ENCODE measurements at regions not wholly inside any gene's neighbourhood (a gene's known extent, or its start where the extent isn't known, plus 50 kb on each side); places are given as distances from the start of the nearest gene placed in this dataset.

DNA sequence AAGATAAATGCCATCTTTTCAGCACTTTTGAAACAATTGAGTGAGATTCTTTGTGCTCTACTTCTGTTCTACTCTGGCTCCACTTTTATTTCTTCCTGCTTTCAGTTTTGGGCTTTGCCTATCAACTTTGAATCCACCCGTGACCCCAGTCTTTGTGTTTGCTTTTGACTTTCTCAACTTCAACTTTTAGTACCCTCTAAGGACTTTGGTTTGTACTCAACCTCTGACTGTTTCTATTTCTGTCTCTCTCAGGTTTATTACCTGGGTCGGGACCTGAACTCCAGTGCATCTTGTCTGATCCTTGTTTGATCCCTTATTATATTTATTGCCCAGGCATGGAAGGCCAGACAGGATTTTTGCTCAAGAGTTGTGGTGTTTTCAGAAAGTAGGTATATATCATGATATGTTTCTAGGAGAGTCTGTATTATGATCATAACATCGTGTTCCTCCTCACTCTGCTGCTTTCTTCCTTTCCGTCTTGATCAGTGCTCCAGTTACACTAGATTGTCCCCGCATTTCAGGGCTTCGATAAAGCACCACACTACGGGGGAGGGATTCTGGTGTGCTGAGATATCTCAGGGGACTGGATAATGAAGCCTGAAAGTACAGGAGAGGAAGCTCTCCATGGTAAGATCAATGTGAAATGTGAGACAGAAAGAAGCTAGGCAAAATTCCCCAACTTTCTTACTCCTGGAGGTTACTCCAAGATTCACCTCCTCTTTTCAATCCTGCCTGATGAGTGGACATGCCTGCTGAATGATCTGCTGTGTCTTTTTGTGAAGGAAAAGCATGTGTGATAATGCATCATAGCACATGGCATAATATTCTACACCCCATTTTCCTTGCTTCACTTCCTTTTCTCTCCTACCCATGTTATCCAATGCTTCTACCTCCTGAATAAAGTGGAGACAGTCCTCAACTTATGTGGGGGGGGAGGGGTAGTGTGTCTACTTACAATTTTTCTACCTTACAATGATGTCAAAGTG, 155.5 kb upstream of the GRIN3A start:
- H3K9me3 ChIP-seq (ENCODE audit: control insufficient read depth, low read length) = no peaks in the 10 kb centered on the region
- no peaks in the 10 kb centered on the region for H3K36me3 ChIP-seq (ENCODE audit: control insufficient read depth in 1 of 2, insufficient read depth in 2 of 2, low read length in 1 of 2)
- H3K27ac ChIP-seq (ENCODE audit: low read depth in 1 of 2, low read length in 2 of 2) = no peak overlapping the region
- no peaks in the 10 kb centered on the region for H3K4me1 ChIP-seq (ENCODE audit: control insufficient read depth in 1 of 2, insufficient read depth in 2 of 2, low read length in 2 of 2)
- DNase-seq (no peak), ATAC-seq (ENCODE audit: low FRiP score) (no peak)
- no peaks in the 10 kb centered on the region for H3K27me3 ChIP-seq (ENCODE audit: control insufficient read depth in 1 of 2, insufficient read depth in 2 of 2, low read length in 1 of 2)
- H3K4me3 ChIP-seq (ENCODE audit: low read length in 2 of 2) = no peak overlapping the region
- intact Hi-C loops (cut with DNase I) = no loop called here
- WGBS, 2 donors = 66 to 69% methylated on average over 7 of the region's 7 CpGs

GRCh38 chr9:101881508-101881907, 143.1 kb upstream of the GRIN3A start:
- H3K27ac ChIP-seq (ENCODE audit: low read depth in 1 of 2, low read length in 2 of 2) = no peak overlapping the region
- intact Hi-C loops (cut with DNase I) = no loop called here
- H3K9me3 ChIP-seq (ENCODE audit: control insufficient read depth, low read length) = peaks cover 2% of the 10 kb centered on the region
- no peak overlapping the region for H3K4me3 ChIP-seq (ENCODE audit: low read length in 2 of 2)
- H3K27me3 ChIP-seq (ENCODE audit: control insufficient read depth in 1 of 2, insufficient read depth in 2 of 2, low read length in 1 of 2) = peaks cover 0 to 2% of the 10 kb centered on the region in 2 donors
- H3K4me1 ChIP-seq (ENCODE audit: control insufficient read depth in 1 of 2, insufficient read depth in 2 of 2, low read length in 2 of 2) = no peaks in the 10 kb centered on the region
- DNase-seq = no peak
- H3K36me3 ChIP-seq (ENCODE audit: control insufficient read depth in 1 of 2, insufficient read depth in 2 of 2, low read length in 1 of 2) = no peaks in the 10 kb centered on the region
- ATAC-seq (ENCODE audit: low FRiP score) = no peak
- 12 to 36% methylated on average over 2 of the region's 2 CpGs for WGBS, 2 donors

- no peak for DNase-seq
- intact Hi-C loops (cut with DNase I) = no loop called here
- no peaks in the 10 kb centered on the region for H3K36me3 ChIP-seq (ENCODE audit: control insufficient read depth in 1 of 2, insufficient read depth in 2 of 2, low read length in 1 of 2)
- H3K27me3 ChIP-seq (ENCODE audit: control insufficient read depth in 1 of 2, insufficient read depth in 2 of 2, low read length in 1 of 2) = peaks cover 0 to 2% of the 10 kb centered on the region in 2 donors
- peaks cover 2% of the 10 kb centered on the region for H3K9me3 ChIP-seq (ENCODE audit: control insufficient read depth, low read length)
- no peaks in the 10 kb centered on the region for H3K4me1 ChIP-seq (ENCODE audit: control insufficient read depth in 1 of 2, insufficient read depth in 2 of 2, low read length in 2 of 2)
- H3K4me3 ChIP-seq (ENCODE audit: low read length in 2 of 2) = no peak overlapping the region
- ATAC-seq (ENCODE audit: low FRiP score) = no peak
- no peak overlapping the region for H3K27ac ChIP-seq (ENCODE audit: low read depth in 1 of 2, low read length in 2 of 2)
These were observed 142.4 kb upstream of the GRIN3A start for GRCh38 chr9:101880846-101881245.

DNA sequence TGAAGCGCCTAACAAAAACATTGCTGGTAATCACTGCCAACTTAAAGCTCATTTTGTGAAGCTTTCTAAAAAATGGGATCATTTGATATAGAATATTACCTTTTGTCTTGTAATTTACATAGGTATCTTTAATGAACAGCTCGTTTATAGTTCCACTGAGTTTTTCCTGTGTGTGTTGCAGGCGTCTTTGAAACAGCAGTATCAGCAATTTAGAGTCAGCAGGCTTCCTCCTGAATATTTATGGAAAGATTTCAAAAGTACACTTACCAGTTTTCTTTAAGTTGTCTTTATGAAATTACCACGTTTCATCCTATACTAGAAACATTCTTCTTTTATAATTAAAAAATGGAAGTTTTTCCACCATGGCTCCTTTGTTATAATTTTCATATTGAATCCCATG, 140.3 kb upstream of the GRIN3A start:
- no peak overlapping the region for H3K4me3 ChIP-seq (ENCODE audit: low read length in 2 of 2)
- H3K27ac ChIP-seq (ENCODE audit: low read depth in 1 of 2, low read length in 2 of 2) = no peak overlapping the region
- H3K4me1 ChIP-seq (ENCODE audit: control insufficient read depth in 1 of 2, insufficient read depth in 2 of 2, low read length in 2 of 2) = no peaks in the 10 kb centered on the region
- 47 to 53% methylated on average over 4 of the region's 4 CpGs for WGBS, 2 donors
- no peaks in the 10 kb centered on the region for H3K27me3 ChIP-seq (ENCODE audit: control insufficient read depth in 1 of 2, insufficient read depth in 2 of 2, low read length in 1 of 2)
- H3K9me3 ChIP-seq (ENCODE audit: control insufficient read depth, low read length) = peaks cover 2% of the 10 kb centered on the region
- intact Hi-C loops (cut with DNase I) = no loop called here
- no peak for DNase-seq
- no peaks in the 10 kb centered on the region for H3K36me3 ChIP-seq (ENCODE audit: control insufficient read depth in 1 of 2, insufficient read depth in 2 of 2, low read length in 1 of 2)
- no peak for ATAC-seq (ENCODE audit: low FRiP score)

GRCh38 chr9:101877439-101877838, 139.0 kb upstream of the GRIN3A start:
- Histone ChIP-seq H3K4me1 (ENCODE audit: control insufficient read depth in 1 of 2, insufficient read depth in 2 of 2, low read length in 2 of 2) (no peaks in the 10 kb centered on the region), H3K27ac (ENCODE audit: low read depth in 1 of 2, low read length in 2 of 2) (no peak overlapping the region), H3K4me3 (ENCODE audit: low read length in 2 of 2) (no peak overlapping the region), H3K9me3 (ENCODE audit: control insufficient read depth, low read length) (no peaks in the 10 kb centered on the region), H3K27me3 (ENCODE audit: control insufficient read depth in 1 of 2, insufficient read depth in 2 of 2, low read length in 1 of 2) (no peaks in the 10 kb centered on the region), H3K36me3 (ENCODE audit: control insufficient read depth in 1 of 2, insufficient read depth in 2 of 2, low read length in 1 of 2) (no peaks in the 10 kb centered on the region)
- no peak for ATAC-seq (ENCODE audit: low FRiP score)
- WGBS, 2 donors = 62 to 77% methylated on average over 1 of the region's 1 CpG
- no peak for DNase-seq
- intact Hi-C loops (cut with DNase I) = no loop called here

GRCh38 chr9:101861472-101861871, 123.0 kb upstream of the GRIN3A start:
- no peak for ATAC-seq (ENCODE audit: low FRiP score)
- no peaks in the 10 kb centered on the region for H3K36me3 ChIP-seq (ENCODE audit: control insufficient read depth in 1 of 2, insufficient read depth in 2 of 2, low read length in 1 of 2)
- WGBS, 2 donors = 90% methylated on average over 2 of the region's 2 CpGs
- no peaks in the 10 kb centered on the region for H3K9me3 ChIP-seq (ENCODE audit: control insufficient read depth, low read length)
- DNase-seq = no peak
- H3K4me3 ChIP-seq (ENCODE audit: low read length in 2 of 2) = no peak overlapping the region
- no peak overlapping the region for H3K27ac ChIP-seq (ENCODE audit: low read depth in 1 of 2, low read length in 2 of 2)
- intact Hi-C loops (cut with DNase I) = no loop called here
- H3K27me3 ChIP-seq (ENCODE audit: control insufficient read depth in 1 of 2, insufficient read depth in 2 of 2, low read length in 1 of 2) = no peaks in the 10 kb centered on the region
- H3K4me1 ChIP-seq (ENCODE audit: control insufficient read depth in 1 of 2, insufficient read depth in 2 of 2, low read length in 2 of 2) = no peaks in the 10 kb centered on the region

GRCh38 chr9:101860920-101861319, 122.5 kb upstream of the GRIN3A start:
- Histone ChIP-seq H3K27me3 (ENCODE audit: control insufficient read depth in 1 of 2, insufficient read depth in 2 of 2, low read length in 1 of 2) (no peaks in the 10 kb centered on the region), H3K4me3 (ENCODE audit: low read length in 2 of 2) (no peak overlapping the region), H3K4me1 (ENCODE audit: control insufficient read depth in 1 of 2, insufficient read depth in 2 of 2, low read length in 2 of 2) (no peaks in the 10 kb centered on the region), H3K9me3 (ENCODE audit: control insufficient read depth, low read length) (no peaks in the 10 kb centered on the region), H3K27ac (ENCODE audit: low read depth in 1 of 2, low read length in 2 of 2) (no peak overlapping the region), H3K36me3 (ENCODE audit: control insufficient read depth in 1 of 2, insufficient read depth in 2 of 2, low read length in 1 of 2) (no peaks in the 10 kb centered on the region)
- intact Hi-C loops (cut with DNase I) = no loop called here
- DNase-seq (no peak), ATAC-seq (ENCODE audit: low FRiP score) (no peak)
- WGBS, 2 donors = 94 to 100% methylated on average over 1 of the region's 1 CpG

GRCh38 chr9:101859620-101860019, 121.2 kb upstream of the GRIN3A start:
- whole genome bisulfite sequencing, 2 donors = 80% methylated on average over 3 of the region's 3 CpGs
- intact Hi-C loops (cut with DNase I) = no loop called here
- Histone ChIP-seq H3K9me3 (ENCODE audit: control insufficient read depth, low read length) (no peaks in the 10 kb centered on the region), H3K4me3 (ENCODE audit: low read length in 2 of 2) (no peak overlapping the region), H3K36me3 (ENCODE audit: control insufficient read depth in 1 of 2, insufficient read depth in 2 of 2, low read length in 1 of 2) (no peaks in the 10 kb centered on the region), H3K27ac (ENCODE audit: low read depth in 1 of 2, low read length in 2 of 2) (no peak overlapping the region), H3K27me3 (ENCODE audit: control insufficient read depth in 1 of 2, insufficient read depth in 2 of 2, low read length in 1 of 2) (no peaks in the 10 kb centered on the region), H3K4me1 (ENCODE audit: control insufficient read depth in 1 of 2, insufficient read depth in 2 of 2, low read length in 2 of 2) (no peaks in the 10 kb centered on the region)
- ATAC-seq (ENCODE audit: low FRiP score) = no peak
- DNase-seq = no peak

DNA sequence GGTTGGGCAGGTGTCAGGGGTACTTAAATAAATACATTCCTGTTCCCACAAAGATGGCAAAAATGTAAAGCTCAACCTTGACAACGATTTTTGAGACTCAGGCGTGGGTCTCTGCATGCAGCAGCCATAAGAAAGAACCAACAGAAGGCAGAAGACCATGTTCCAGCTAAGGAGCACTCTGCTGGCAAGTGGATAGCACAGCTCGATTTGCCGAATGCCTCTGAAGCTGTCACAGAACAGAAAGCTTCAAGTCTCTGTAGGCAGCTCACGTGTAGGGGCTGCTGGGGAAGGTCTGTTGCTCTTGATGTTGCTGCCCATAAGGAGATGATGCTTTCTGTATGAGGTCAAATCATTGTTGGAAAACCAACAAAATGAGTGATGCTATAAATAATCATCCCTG, 119.6 kb upstream of the GRIN3A start:
- 53 to 61% methylated on average over 5 of the region's 5 CpGs for WGBS, 2 donors
- no peak for ATAC-seq (ENCODE audit: low FRiP score)
- intact Hi-C loops (cut with DNase I) = no loop called here

More for the DNA sequence above, 119.6 kb upstream of the GRIN3A start:
- H3K9me3 ChIP-seq (ENCODE audit: control insufficient read depth, low read length) = no peaks in the 10 kb centered on the region
- H3K27ac ChIP-seq (ENCODE audit: low read depth in 1 of 2, low read length in 2 of 2) = no peak overlapping the region
- no peaks in the 10 kb centered on the region for H3K4me1 ChIP-seq (ENCODE audit: control insufficient read depth in 1 of 2, insufficient read depth in 2 of 2, low read length in 2 of 2)
- H3K27me3 ChIP-seq (ENCODE audit: control insufficient read depth in 1 of 2, insufficient read depth in 2 of 2, low read length in 1 of 2) = no peaks in the 10 kb centered on the region
- no peak overlapping the region for H3K4me3 ChIP-seq (ENCODE audit: low read length in 2 of 2)
- no peaks in the 10 kb centered on the region for H3K36me3 ChIP-seq (ENCODE audit: control insufficient read depth in 1 of 2, insufficient read depth in 2 of 2, low read length in 1 of 2)
- DNase-seq = no peak
